OCI-LY1 (cell line): ENCODE measurements at regions not wholly inside any gene's neighbourhood (a gene's known extent, or its start where the extent isn't known, plus 50 kb on each side); places are given as distances from the start of the nearest gene placed in this dataset.

Source experiments
- H2AFZ ChIP-seq: fragments of 200-600 bp; sonication (generic), shearing (Covaris generic); 2 replicates; pipeline ENCODE4 v1.6.0; 2014; ENCODE audit warnings: antibody characterized with exemption, mild to moderate bottlenecking, low read length
- H3F3A ChIP-seq: fragments of 200-600 bp; sonication (generic), shearing (Covaris generic); 2 replicates; pipeline ENCODE4 v1.6.0; 2014; ENCODE audit warnings: mild to moderate bottlenecking, antibody characterized with exemption, low read length, moderate library complexity; ENCODE audit not compliant: insufficient read depth
- H3K27ac ChIP-seq: fragments of 200-600 bp; sonication (generic); 2 replicates; pipeline ENCODE4 v1.5.1; 2014; ENCODE audit warnings: low read length, mixed run types, mild to moderate bottlenecking, low read depth; ENCODE audit not compliant: poor library complexity, severe bottlenecking
- H3K27me3 ChIP-seq: fragments of 200-600 bp; sonication (generic); 2 replicates; pipeline ENCODE4 v1.6.0; 2014; ENCODE audit warnings: antibody characterized with exemption, mild to moderate bottlenecking, low read length, moderate library complexity; ENCODE audit not compliant: insufficient read depth
- H3K36me3 ChIP-seq: fragments of 200-600 bp; sonication (generic); 2 replicates; pipeline ENCODE4 v1.6.1; 2014; ENCODE audit warnings: mild to moderate bottlenecking, antibody characterized with exemption, low read length, moderate library complexity, mixed read lengths; ENCODE audit not compliant: insufficient read depth
- H3K4me1 ChIP-seq: fragments of 200-600 bp; sonication (generic); 2 replicates; pipeline ENCODE4 v1.5.1; 2014; ENCODE audit warnings: mild to moderate bottlenecking, low read length, moderate library complexity; ENCODE audit not compliant: insufficient read depth, severe bottlenecking
- H3K4me2 ChIP-seq: fragments of 200-600 bp; sonication (generic), shearing (Covaris generic); 2 replicates; pipeline ENCODE4 v1.6.1; 2014; ENCODE audit warnings: low read length
- H3K4me3 ChIP-seq: fragments of 200-600 bp; sonication (generic); 2 replicates; pipeline ENCODE4 v1.5.1; 2014; ENCODE audit warnings: low read length, low read depth, mild to moderate bottlenecking, mixed read lengths; ENCODE audit not compliant: poor library complexity, severe bottlenecking
- H3K79me2 ChIP-seq: fragments of 200-600 bp; shearing (Covaris generic); 2 replicates; pipeline ENCODE4 v1.6.1; 2016; ENCODE audit warnings: mixed run types, low read length, mixed read lengths; ENCODE audit not compliant: insufficient read depth
- H3K9ac ChIP-seq: fragments of 200-600 bp; sonication (generic), shearing (Covaris generic); 2 replicates; pipeline ENCODE4 v1.6.1; 2014; ENCODE audit warnings: mild to moderate bottlenecking, low read length, mixed read lengths
- H3K9me2 ChIP-seq: fragments of 200-600 bp; sonication (generic), shearing (Covaris generic); 2 replicates; pipeline ENCODE4 v1.6.1; 2014; ENCODE audit warnings: low read depth, mild to moderate bottlenecking, low read length, mixed read lengths
- H3K9me3 ChIP-seq: fragments of 200-600 bp; shearing (Covaris generic); 2 replicates; pipeline ENCODE4 v1.6.1; 2014; ENCODE audit warnings: low read length, mixed read lengths
- H4K20me1 ChIP-seq: fragments of 200-600 bp; sonication (generic), shearing (Covaris generic); 2 replicates; pipeline ENCODE4 v1.6.0; 2016; ENCODE audit warnings: mild to moderate bottlenecking, low read length; ENCODE audit not compliant: insufficient read depth
- EZH2 ChIP-seq: fragments of 200-600 bp; sonication (generic), shearing (Covaris generic); IDR thresholded peaks from 2 replicates; pipeline ENCODE4 v1.8.0; 2017; ENCODE audit warnings: borderline replicate concordance, mixed run types, mild to moderate bottlenecking, antibody characterized with exemption, low read length, moderate library complexity, mixed read lengths
- TF ChIP-seq, protein P1 (sequence below): fragments of 200-600 bp; sonication (generic), shearing (Covaris generic); IDR thresholded peaks from 2 replicates; pipeline ENCODE4 v1.5.1; 2017; ENCODE audit warnings: mild to moderate bottlenecking, antibody characterized with exemption, low read length, moderate library complexity, mixed read lengths

DNA sequence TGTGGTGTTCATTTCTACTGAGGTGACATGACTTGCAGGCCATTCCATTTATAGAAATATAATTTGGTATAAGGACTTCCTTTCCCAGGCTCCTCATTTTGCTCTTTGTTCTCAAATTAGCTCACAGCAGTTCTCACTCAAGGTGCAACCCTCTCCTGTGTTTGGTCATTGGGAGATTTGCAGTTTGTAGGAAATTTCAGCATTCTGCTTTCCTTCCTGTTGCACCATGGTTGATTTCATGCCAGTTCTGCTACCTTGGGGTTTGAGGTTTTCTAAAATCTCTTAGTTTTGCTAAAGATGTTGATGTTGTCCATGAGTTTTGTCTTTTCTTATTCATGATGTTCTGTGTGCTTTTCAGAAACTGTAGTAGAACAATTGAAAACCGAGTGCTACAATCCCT is 65.7 kb upstream of the PROK2 start:
- TF ChIP-seq, protein P1, sequence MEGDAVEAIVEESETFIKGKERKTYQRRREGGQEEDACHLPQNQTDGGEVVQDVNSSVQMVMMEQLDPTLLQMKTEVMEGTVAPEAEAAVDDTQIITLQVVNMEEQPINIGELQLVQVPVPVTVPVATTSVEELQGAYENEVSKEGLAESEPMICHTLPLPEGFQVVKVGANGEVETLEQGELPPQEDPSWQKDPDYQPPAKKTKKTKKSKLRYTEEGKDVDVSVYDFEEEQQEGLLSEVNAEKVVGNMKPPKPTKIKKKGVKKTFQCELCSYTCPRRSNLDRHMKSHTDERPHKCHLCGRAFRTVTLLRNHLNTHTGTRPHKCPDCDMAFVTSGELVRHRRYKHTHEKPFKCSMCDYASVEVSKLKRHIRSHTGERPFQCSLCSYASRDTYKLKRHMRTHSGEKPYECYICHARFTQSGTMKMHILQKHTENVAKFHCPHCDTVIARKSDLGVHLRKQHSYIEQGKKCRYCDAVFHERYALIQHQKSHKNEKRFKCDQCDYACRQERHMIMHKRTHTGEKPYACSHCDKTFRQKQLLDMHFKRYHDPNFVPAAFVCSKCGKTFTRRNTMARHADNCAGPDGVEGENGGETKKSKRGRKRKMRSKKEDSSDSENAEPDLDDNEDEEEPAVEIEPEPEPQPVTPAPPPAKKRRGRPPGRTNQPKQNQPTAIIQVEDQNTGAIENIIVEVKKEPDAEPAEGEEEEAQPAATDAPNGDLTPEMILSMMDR = no peak
- no peak for TF ChIP-seq EZH2
- H3K4me2 ChIP-seq = no peak overlapping the region
- H3K27me3 ChIP-seq = no peaks in the 10 kb centered on the region
- no peak overlapping the region for H3K27ac ChIP-seq
- no peak overlapping the region for H3K4me3 ChIP-seq
- no peaks in the 10 kb centered on the region for H3K9me3 ChIP-seq
- no peak overlapping the region for H2AFZ ChIP-seq
- H3F3A ChIP-seq = no peaks in the 10 kb centered on the region
- H3K79me2 ChIP-seq = no peaks in the 10 kb centered on the region
- no peaks in the 10 kb centered on the region for H3K4me1 ChIP-seq
- H4K20me1 ChIP-seq = no peaks in the 10 kb centered on the region
- no peak overlapping the region for H3K9ac ChIP-seq
- no peaks in the 10 kb centered on the region for H3K9me2 ChIP-seq
- no peaks in the 10 kb centered on the region for H3K36me3 ChIP-seq

DNA sequence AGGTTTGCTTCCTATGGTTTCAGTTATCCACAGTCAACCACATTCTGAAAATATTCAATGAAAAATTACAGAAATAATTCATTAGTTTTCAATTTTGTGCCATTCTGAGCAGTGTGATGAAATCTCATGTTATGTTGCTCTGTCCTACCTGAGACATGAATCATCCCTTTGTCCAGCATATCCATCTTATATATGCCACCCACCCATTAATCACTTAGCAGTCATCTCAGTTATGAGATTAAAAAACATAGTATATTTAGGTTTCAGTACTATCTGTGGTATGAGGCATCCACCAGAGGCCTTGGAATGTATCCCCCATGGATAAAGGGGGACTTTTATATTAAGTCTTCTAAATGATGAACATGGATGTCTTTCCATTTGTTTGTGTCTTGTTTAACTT is 64.7 kb upstream of the PROK2 start:
- Histone ChIP-seq H3K4me3 (no peak overlapping the region), H3K36me3 (no peaks in the 10 kb centered on the region), H4K20me1 (no peaks in the 10 kb centered on the region), H3K9ac (no peak overlapping the region), H2AFZ (no peak overlapping the region), H3K4me2 (no peak overlapping the region), H3K27me3 (no peaks in the 10 kb centered on the region), H3K27ac (no peak overlapping the region), H3K79me2 (no peaks in the 10 kb centered on the region), H3K9me3 (no peaks in the 10 kb centered on the region), H3F3A (no peaks in the 10 kb centered on the region), H3K9me2 (no peaks in the 10 kb centered on the region), H3K4me1 (no peaks in the 10 kb centered on the region)
- TF ChIP-seq, protein P1 = no peak
- no peak for TF ChIP-seq EZH2

DNA sequence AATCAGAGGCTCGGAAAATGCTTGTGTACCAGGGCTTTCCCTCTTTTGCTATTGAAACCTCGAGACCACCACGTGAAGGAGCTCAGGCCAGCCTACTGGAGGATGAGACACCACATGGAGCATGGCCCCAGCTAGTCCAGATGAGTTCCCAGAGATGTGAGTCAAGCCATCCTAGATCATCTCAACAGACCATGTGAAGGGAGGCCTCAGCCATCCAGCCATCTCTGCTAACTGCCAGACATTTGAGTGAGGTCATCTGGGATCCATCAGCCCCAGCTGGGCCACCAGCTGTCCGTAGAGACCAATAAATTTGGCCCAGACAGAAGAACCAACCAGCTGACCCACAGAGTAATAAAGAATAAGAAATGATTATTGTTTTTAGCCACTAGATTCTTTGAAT is 62.8 kb upstream of the PROK2 start:
- no peak for TF ChIP-seq EZH2
- TF ChIP-seq, protein P1 = no peak
- no peaks in the 10 kb centered on the region for H3K4me1 ChIP-seq
- no peak overlapping the region for H2AFZ ChIP-seq
- H3K4me3 ChIP-seq = no peak overlapping the region
- no peaks in the 10 kb centered on the region for H4K20me1 ChIP-seq
- no peaks in the 10 kb centered on the region for H3K36me3 ChIP-seq
- no peak overlapping the region for H3K9ac ChIP-seq
- H3K27me3 ChIP-seq = no peaks in the 10 kb centered on the region
- H3K27ac ChIP-seq = no peak overlapping the region
- no peaks in the 10 kb centered on the region for H3K9me2 ChIP-seq
- no peak overlapping the region for H3K4me2 ChIP-seq
- no peaks in the 10 kb centered on the region for H3F3A ChIP-seq
- no peaks in the 10 kb centered on the region for H3K79me2 ChIP-seq
- no peaks in the 10 kb centered on the region for H3K9me3 ChIP-seq
